Stimulated activated CD4-positive, alpha-beta T cell treated with anti-CD3 and anti-CD28 coated beads, Interleukin-1b, Interleukin-23, amount 100 ng/mL, for 4 hours (primary cell): ENCODE measurements at regions not wholly inside any gene's neighbourhood (a gene's known extent, or its start where the extent isn't known, plus 50 kb on each side); places are given as distances from the start of the nearest gene placed in this dataset.
"Not testable (repeated sequence)": the region's sequence is repeated elsewhere in the genome, so short reads cannot be mapped to it uniquely, and the experiment has no call there.

Source experiments
- DNase-seq, 2 donors: peaks; one replicate each; pipeline ENCODE4 v3.0.0-alpha.2; 2020; ENCODE audit warnings: low read depth in 2 of 2

DNA sequence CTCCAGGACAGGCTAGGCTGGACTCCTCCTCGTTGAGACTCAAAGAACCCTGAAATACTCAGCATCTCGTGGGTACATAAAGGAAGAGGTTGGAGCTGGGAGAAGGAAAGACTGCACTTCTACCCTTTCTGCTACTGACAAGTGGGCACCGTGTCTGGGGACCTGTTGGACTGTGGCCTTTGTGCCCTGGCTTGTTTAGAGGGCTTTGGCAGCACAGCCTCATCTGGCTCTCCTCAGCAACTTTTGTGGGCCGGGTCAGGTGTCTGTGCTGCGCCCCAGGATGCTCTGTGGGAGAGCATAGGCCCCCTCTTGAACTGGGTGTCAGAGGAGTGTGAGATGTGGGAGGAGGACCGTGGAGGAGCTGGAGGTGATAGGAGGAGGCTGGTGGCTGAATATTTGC lies 142.4 kb downstream of the FCRL5 start:
- DNase-seq = no peak

DNA sequence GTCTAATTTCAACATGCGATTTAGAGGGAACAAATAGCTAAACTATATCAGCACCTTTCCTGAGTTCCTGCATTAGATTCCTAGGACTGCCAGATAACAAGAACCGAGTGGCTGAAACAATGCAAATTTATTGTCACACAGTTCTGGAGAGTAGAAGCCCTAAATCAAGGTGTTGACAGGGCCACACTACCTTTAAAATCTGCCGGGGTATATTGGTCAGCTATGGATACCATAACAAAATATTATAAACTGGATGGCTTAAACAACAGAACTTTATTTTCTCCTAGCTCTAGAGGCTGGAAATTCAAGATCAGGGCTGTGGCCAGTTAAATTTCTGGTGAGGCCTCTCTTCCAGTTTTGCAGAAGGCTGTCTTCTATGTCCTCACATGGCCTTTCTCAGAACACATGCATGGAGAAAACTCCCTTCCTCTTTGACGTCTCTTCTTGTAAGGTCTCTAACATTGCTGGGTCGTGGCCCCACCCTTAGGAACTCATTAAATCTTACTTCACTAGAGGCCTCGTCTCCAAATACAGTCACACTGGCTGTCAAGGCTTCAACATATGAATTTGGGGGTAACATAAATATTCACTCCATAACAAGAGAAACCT lies 144.3 kb downstream of the FCRL5 start:
- DNase-seq = no peak

DNA sequence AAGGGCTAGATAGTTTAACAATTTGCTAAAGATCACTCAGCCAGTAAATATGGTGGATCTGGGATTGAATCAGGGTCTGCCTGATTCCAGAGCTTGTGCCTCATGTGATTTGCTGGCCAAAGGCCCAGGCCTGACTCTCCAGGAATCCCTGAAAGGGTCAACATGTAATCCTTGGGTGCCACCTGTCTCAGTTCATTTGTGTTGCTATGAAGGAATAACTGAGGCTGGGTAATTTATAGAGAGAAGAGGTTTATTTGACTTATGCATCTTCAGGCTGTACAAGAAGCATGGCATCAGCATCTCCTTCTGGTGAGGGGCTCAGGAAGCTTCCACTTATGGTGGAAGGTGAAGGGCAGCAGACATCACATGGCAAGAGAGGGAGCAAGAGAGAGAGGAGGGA lies 144.9 kb downstream of the FCRL5 start:
- DNase-seq = no peak

DNA sequence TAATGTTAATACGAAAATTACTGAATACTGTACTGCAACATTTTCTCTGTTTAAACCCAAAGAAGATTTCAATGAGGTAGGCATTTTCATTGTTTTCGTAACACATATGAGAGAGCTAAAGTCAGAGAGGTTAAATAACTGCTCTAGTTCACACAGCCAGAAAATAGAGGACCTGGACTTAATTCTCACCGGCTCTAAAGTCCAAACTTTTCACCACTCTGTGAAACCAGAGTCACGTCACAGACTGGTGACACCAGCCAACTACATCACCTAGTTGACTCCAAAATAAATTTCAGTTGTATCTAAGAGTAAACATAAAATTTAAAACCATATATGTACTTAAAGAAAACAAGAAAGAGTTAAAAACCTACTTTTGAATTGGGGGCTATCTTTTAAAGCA lies 146.7 kb downstream of the FCRL5 start:
- no peak for DNase-seq

DNA sequence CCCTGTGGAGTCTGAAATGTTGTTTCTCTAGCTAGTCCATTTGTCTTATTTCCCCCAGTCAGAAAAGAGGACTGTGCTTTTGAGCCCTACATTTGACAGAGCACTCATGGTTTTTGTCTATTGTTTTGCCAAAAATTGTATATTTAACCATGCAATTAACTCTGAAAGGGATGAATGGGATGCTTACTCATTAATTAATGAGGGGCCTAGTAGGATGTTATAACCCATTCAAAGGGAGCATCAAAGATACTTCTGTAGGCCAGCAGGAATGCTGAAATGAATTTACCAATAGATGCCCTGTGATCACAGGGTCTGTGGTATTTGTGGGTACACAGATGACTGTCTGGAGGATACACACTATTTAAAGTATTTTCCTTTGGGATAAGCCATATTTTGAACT lies 147.7 kb downstream of the FCRL5 start:
- DNase-seq = no peak

DNA sequence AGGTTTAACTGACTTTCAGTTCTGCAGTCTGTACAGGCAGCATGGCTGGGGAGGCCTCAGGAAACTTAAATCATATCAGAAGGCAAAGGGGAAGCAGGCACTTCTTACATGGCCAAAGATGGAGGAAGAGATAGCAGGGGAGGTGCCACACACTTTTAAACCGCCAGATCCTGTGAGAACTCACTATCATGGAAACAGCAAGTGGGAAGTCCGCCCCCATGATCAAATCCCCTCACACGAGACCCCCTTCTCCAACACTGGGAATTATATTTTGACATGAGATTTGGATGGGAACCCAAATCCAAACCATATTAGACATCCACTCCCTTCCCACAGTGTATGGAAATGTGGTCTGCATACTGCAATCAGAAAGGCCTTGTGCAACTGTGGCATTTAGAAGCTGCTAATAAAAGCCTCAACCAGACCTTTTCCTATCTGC lies 148.2 kb downstream of the FCRL5 start:
- no peak for DNase-seq

DNA sequence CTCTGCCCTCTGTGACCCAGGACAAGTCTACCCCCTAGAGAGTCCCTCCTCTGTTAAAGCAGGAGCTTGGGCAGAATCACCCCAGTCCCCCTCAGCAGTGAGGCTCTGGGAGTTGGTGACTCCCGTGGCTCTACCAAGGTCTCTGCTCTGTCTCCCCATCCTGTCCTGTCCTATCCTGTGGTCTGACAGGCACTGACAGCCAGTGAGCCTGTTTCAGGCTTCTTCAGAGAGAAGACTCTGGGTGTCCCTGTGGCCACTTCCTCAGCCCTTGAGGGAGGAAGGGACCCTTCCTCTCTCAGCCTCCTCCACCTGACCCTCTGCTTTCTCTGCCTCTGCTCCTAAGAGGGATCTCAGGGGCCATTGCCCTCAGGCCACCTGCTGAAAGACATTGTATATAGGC lies 148.7 kb downstream of the FCRL5 start:
- no peak for DNase-seq

DNA sequence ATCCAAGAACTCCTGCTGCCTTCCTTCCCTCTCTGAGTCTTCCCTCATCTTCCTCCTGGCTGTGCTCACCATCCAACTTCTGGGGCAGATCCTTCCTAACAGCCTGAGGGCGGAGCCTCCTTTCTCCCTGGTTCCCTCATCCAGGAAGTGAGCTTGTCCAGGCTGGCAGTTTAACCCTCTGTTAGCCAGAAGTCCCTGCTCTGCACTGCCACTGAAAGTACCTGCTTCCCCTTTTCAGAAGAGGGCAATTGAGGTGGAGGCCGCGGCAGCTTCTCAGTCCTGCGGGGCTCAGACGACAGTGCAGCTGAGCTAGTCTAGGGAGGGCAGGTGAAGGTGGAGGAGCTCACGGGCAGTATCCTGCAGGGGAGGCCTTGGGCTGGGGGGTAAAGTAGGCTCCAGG lies 149.1 kb downstream of the FCRL5 start:
- no peak for DNase-seq

DNA sequence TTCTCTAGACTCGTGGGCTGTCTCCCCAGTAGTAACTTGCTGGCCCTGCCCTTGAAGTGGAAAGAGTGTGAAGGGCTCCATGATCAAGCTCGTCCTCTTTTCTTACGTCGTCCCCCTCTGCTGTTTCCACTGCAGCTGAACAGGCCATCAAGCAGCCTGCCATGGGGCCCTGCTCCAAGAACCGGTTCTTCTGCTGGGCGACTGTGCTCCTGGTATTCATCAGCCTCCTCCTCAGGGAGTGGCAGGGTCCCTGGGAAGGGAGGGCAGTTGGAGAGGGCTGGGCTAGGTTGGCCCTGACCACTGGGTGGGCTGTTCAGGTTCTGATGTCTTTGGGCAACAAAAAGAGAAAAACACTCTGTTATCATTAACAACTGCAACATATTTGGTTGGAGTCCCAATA lies 151.5 kb downstream of the FCRL5 start:
- DNase-seq = no peak

DNA sequence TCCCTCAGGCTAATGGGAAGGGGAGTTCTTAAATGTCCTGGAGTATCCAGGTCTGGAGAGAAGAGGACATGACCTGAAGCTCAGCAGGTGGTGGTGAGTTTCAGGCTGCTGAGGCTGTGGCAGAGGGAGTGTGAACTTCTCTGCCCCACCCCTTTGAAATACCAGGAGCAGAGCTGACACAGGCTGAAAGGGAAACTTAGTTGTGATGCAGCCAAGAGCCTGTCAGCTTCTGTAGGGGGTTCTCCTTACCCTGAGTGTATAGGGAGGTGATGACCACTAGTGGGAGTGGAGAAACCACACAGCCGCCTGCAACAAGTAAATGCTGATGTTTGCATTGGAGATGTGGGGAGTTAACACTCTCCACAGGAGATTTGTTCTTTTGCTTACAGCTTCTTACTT lies 152.3 kb downstream of the FCRL5 start:
- no peak for DNase-seq

DNA sequence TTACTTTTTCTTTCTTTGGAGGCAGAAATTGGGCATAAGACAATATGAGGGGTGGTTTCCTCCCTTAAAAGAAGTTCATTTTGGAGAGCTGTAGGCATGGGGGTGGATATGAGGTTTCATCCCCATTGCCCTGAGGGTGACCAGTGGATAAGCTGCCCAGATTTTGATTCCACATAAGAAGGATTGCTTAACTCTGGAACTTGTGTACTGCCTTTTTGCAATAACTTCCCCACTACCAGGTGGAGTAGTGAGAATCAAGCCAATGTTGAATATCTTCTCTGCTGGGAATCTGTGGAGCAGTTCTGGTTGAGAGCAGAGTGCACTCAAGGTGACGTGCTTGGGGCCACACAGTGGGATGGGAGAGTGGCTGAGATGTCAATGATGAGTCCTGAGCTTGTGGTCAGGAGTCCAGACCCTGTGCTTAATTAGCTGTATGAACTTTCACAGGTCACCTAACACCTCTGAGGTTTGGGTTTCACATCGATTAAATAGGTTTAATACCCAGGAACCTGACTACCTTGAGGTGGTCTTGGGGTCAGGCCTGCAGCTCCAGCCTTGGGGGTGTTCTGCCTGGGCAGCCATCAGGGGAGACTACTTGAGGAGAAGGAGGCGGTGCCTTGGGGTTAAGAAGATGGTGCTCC lies 152.9 kb downstream of the FCRL5 start:
- no peak for DNase-seq

DNA sequence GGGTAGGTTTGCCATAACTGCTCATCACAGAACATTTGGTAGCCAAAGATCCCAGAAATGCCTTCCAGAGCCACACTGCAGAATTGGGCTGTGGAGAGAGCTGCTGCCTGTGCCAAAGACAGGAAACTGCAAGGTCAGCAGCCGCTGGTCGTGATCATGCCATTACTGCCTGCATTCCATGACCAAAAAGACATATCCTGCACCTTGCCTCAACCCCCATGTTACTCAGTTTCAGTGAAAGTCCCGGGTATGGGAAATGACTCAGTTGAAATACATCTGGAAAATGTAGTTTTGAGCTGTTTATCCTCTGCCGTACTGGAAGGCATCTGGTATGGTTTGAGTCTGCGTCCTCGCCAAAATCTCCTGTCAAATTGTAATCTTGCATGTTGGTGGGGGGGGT lies 161.7 kb downstream of the FCRL5 start:
- no peak for DNase-seq

DNA sequence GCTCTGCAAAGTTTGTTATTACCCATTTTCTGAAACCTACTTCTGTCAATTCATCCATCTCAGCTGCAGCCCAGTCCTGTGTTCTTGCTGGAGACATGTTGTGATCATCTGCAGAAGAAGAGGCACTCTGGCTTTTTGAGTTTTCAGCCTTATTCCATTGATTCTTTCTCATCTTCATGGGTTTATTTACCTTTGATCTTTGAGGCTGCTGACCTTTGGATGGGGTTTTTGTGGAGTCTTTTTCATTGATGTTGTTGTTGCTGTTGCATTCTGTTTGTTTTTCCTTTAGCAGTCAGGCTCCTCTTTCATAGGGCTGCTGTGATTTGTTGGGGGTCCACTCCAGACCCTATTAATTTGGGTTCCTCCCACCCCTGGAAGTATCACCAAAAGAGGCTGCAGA lies 164.3 kb downstream of the FCRL5 start:
- DNase-seq = no peak

DNA sequence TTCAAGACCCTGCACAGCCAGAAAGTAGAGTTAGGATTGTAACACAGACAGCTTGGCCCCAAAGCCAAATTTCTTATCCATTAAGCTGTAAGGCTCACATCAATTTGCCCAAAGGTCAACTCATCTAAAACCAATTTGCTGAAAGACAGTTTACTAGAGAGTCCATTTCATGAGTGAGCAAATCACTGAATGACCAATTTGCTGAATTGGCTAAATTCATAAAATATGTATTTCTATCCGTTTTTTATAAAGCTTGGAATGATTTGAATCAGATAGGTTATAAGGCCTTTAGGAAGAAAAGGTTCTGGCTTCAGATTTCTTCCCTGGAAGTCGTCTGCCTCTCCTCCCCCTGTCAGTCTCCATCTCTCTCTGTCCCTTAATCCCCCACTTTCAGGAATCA lies 168.1 kb downstream of the FCRL5 start:
- DNase-seq = no peak

DNA sequence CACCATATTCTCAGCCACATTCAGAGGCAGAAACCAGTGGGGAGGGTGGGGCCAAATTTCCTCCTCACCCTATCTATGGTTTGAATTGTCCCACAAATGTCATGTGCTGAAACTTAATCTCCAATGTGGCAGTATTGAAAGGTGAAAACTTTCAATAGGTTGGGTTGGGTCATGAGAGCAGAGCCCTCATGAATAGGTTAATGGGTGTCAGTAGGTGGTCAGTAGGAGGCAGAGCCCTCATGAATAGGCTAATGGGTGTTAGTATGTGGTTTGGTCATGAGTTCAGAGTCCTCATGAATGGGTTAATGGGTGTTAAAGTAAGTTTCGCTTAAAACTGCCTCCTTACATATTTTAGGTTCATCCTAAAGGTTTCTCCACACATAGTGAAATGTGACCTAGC lies 170.0 kb downstream of the FCRL5 start:
- no peak for DNase-seq

DNA sequence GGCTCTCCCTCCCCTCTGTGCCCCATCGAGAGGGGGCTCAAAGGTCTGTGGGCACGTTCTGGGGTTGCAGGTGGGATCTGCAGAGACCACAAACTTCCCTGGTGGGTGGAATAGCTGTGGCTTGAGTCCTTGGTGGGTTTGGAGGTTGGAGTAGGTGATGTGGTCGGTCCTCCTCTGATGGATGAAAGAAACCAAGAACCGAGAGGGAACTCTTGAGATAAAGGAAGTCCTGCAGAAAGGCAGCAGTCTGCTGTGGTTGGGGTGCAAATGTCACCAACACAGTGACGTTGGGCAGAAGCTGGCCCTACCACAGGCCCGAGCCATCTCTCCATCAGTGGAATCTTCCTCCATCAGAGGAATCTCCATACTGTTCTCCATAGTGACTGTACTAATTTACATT lies 171.8 kb downstream of the FCRL5 start:
- DNase-seq = no peak

DNA sequence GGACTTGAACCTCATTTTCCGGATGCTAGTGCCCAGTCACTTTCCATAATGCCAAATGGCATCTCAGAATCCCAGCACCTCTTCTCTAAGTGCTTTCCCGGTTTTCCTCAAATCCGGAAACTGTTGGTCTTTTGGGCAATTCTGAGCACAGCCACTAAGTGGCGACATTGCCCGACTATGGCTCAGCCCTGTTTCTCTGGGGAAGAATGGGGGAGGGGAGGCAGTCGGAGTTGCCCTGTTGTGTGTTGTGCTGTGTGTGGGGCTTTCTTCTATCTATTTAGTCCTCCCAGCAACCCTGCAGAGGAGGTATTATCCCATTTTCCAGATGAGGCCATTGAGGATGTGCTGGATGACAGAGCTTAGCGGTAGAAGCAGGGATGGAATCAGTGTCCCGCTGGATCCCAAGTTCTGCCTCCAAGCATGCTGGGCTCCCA lies 175.0 kb downstream of the FCRL5 start:
- DNase-seq = not testable (repeated sequence)

DNA sequence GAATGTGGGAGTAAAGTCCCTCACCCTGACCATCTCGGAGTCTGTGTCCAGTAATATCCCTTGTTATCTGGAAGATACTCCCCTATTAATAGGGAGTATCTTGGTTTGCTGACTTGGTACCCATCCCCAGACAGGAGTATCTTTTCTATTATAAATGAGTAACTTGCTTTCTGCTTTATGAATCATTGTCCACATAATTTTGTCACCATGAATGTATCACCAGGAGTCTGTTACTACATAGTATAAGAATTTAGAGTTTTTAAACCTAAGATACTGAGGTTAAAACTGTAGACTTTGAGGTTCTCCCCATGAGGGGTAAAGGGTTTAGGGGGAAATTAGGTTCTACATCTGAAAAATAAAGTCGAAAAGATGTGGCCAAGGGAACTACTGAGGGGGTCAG lies 175.6 kb downstream of the FCRL5 start:
- DNase-seq = no peak

DNA sequence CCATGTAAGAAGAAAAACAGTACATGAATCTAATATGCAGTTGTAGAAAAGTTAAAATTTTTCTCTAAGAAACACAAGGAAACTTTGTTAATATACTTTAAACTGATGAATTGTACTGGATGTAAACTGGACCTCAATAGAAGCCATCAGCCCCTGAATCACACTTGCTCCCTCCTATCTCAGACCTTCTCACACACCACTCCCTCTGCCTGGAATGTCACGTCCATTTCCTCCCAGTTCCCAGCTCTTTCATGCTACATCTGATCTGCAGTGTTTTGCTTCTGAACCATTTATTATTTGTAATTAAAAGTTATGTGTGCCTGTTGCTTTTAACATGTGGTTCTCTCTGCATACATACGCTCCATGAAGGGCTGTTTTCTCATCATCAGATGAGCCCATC lies 180.0 kb downstream of the FCRL5 start:
- DNase-seq = not testable (repeated sequence)

DNA sequence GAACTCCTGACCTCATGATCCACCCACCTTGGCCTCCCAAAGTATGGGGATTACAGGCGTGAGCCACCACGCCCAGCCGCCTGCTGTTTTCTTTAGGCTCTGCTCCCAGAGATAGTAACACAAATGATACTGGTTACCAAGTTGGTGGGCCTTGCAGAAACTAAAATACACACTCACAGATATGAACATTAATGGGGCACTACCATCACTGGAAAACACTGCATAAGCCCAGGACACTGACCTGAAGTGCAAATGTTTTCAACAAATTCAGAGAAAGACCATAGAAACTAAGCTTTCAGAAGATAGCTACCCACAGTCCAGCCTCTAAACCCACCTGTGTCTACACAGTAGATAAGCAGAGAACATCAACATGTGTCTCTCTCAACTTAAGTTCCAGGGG lies 180.5 kb downstream of the FCRL5 start:
- no peak for DNase-seq

DNA sequence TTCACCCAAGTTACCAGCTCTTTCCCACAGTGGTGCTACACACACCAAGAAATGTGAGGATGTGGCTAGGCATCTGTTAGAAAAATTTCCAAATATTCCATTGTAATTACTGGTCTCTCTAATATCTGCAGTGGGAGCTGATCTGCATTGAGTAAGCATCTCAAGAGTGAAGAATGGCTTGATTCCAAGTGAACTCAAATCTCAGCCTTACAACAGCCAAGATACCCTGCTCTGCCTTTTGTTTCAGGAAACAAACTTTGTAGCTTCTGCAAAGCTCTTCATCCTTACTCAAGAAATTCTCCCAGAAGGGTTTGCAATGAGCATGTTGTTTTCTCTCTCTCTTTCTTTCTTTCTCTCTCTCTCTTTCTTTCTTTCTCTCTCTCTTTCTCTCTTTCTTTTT lies 181.1 kb downstream of the FCRL5 start:
- DNase-seq = no peak

DNA sequence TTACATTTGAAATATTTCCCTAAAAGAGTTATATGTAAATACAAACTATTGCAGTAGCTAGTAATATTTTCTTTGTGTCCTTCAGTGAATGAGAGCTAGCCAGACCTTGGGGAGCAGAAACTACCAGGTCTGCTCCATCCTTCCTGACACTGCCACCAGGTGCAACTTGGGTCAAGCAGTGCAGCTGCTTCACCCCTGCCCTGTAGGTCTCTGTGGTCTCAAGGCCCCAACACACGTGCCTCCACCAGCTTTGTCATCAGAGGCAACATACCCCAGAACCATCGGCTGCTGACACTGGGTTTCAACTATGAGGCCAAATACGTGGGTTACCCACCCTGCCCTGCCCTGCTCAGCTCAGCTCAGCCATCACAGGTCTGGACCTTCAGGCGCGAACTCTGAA lies 181.6 kb downstream of the FCRL5 start:
- DNase-seq = no peak

DNA sequence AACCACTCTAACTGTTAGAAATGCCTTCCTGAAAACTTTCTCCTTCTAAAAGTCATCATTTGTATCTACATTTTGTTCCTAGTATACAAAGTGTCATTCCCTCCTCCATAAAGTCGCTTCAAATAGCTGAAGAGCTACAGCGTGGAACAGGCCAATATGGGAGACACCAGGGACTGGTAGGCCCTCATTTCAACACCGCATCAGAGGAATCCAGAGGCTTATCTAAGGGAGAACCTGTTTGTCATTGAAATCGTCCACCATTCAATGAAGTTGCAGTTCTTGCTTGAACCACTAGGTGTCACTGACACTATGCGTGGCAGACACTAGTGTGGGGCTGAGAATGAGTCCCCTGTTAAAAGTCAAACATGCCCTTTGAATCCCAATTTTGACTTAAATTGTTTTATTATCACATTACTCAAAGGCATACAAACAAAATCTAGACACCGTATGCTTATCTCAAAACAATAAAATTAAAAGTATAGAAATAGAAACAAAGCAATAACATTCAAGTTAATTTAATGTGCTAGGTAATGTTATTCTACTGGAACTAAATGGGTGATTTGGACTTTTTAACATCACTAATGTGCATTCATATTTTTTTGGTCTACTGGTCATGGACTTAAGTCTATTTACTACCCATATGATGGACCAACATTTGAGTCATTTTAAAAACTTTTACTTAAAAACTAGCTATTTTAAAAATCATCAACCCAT lies 182.3 kb downstream of the FCRL5 start:
- peak in 1 of 2 donors; percentile 29 for DNase-seq
